GM21723 (cell line): ENCODE measurements at regions not wholly inside any gene's neighbourhood (a gene's known extent, or its start where the extent isn't known, plus 50 kb on each side); places are given as distances from the start of the nearest gene placed in this dataset.
A peak's percentile ranks its signal among the peaks of the same experiment; 100 is the strongest.
"Not testable (repeated sequence)": the region's sequence is repeated elsewhere in the genome, so short reads cannot be mapped to it uniquely, and the experiment has no call there.

Experiments
- ATAC-seq: cut with Tn5 transposase; IDR thresholded peaks from one replicate; pipeline ENCODE4 v1.9.1; 2021; ENCODE audit warnings: mild to moderate bottlenecking, moderate library complexity; ENCODE audit not compliant: unreplicated experiment

- no peak for ATAC-seq
These were observed 67.8 kb upstream of the UXS1 start for GRCh38 chr2:106261871-106262321.

- ATAC-seq = not testable (repeated sequence)
These were observed 64.8 kb upstream of the UXS1 start for GRCh38 chr2:106258859-106259258.

GRCh38 chr2:106257830-106258229 is 63.7 kb upstream of the UXS1 start:
- no peak for ATAC-seq

GRCh38 chr2:106257135-106257534 is 63.0 kb upstream of the UXS1 start:
- ATAC-seq = no peak

GRCh38 chr2:106249157-106249828 is 55.2 kb upstream of the UXS1 start:
- peak; percentile 59 for ATAC-seq

- ATAC-seq = peak; percentile 67
These were observed 54.5 kb upstream of the UXS1 start for GRCh38 chr2:106248548-106249151.
